ENCODE measurements at regions not wholly inside any gene's neighbourhood (a gene's known extent, or its start where the extent isn't known, plus 50 kb on each side); places are given as distances from the start of the nearest gene placed in this dataset.
"Not testable (repeated sequence)": the region's sequence is repeated elsewhere in the genome, so short reads cannot be mapped to it uniquely, and the experiment has no call there.

DNA sequence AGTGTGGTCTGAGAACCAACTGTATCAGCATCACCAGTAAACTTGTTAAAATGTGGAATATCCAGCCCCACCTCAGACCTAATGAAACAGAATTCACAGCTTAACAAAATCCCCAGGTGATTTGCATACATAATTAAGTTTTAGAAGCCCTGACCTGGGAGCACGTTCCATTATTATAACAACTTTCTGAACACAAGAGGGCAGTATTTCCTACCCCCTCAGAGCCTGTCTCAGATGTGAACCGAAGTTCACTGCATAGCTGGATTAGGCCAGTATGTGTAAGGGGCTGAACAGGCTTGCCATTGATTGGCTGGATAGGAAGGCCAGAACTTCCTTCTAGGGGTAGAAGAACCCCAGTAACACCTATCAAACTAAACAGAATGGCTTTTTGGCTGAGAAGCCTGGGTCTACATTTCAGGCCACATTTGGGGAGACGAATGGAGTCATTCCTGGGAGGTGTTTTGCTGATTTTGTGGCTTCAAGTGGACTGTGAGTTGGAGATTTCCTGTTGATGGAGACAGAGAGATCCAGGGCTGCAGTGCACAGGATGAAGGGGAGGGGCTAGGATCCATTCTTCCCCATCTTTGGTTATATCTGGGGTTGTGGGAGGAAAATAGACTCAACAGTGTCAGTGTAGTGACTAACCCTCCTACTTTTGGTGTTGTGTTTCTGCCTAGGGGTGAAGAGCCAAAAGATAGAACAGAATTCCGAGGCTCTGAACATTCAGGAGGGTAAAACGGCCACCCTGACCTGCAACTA, 94.7 kb upstream of the OR4E1 start:
- H3K27ac ChIP-seq, result no peak overlapping the region
- H3K4me3 ChIP-seq, result no peak overlapping the region
- TF ChIP-seq, protein P1, sequence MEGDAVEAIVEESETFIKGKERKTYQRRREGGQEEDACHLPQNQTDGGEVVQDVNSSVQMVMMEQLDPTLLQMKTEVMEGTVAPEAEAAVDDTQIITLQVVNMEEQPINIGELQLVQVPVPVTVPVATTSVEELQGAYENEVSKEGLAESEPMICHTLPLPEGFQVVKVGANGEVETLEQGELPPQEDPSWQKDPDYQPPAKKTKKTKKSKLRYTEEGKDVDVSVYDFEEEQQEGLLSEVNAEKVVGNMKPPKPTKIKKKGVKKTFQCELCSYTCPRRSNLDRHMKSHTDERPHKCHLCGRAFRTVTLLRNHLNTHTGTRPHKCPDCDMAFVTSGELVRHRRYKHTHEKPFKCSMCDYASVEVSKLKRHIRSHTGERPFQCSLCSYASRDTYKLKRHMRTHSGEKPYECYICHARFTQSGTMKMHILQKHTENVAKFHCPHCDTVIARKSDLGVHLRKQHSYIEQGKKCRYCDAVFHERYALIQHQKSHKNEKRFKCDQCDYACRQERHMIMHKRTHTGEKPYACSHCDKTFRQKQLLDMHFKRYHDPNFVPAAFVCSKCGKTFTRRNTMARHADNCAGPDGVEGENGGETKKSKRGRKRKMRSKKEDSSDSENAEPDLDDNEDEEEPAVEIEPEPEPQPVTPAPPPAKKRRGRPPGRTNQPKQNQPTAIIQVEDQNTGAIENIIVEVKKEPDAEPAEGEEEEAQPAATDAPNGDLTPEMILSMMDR (IDR thresholded peaks at IDR 0.05), result no peak
- no peak for DNase-seq (ENCODE audit: low spot score)

DNA sequence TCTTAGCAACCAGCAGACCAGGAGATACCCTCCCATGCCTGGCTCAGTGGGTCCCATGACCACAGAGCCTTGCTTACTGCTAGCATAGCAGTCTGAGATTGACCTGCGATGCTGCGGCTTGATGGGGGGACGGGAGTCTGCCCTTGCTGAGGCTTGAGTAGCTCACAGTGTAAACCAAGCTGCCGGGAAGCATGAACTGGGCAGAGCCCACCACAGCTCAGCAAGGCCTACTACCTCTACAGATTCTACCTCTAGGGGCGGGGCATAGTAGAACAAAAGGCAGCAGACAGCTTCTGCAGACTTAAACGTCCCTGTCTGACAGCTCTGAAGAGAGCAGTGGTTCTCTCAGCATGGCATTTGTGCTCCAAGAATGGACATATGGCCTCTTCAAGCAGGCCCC, 86.7 kb upstream of the OR4E1 start:
- H3K27ac ChIP-seq; H3K4me3 ChIP-seq; DNase-seq (ENCODE audit: low spot score): not testable (repeated sequence)

DNA sequence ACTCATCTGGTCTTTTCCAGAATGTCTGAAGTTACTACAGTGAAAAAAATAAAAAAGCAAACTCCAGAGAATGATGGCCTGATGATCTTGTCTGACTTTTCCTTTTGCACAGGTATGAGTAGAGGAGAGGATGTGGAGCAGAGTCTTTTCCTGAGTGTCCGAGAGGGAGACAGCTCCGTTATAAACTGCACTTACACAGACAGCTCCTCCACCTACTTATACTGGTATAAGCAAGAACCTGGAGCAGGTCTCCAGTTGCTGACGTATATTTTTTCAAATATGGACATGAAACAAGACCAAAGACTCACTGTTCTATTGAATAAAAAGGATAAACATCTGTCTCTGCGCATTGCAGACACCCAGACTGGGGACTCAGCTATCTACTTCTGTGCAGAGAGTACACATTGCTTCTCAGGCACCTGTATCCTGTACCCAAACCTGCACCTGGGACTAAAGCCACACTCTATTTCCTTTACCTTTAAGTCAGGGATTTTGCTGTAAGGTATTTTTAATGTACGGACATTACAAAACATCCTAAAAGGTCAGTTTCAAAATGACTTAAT, 75.8 kb upstream of the OR4E1 start:
- DNase-seq (ENCODE audit: low spot score), result no peak
- no peak overlapping the region for H3K27ac ChIP-seq
- TF ChIP-seq, protein P1 (IDR thresholded peaks at IDR 0.05), result no peak
- H3K4me3 ChIP-seq, result no peak overlapping the region

DNA sequence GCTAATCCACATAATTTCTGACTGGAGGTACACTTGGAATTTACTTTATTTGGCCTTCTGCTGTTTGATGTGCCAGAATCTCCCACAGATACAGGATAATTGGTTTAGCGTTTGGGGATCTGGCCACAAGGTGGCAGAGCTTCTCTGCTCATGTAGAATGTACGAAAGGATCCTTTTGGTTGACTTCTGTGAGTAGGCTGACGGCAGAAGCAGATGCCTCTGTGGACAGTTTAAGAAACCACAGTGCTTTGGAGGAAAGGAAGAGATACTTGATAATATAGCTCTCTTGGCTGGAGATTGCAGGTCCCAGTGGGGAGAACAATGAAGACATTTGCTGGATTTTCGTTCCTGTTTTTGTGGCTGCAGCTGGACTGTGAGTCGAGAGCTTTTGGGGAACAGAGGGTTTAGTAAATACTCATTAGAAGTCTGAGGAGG, 75.3 kb upstream of the OR4E1 start:
- Histone ChIP-seq H3K4me3 (no peak overlapping the region), H3K27ac (no peak overlapping the region)
- DNase-seq (ENCODE audit: low spot score), result no peak
- TF ChIP-seq, protein P1 (IDR thresholded peaks at IDR 0.05), result no peak

DNA sequence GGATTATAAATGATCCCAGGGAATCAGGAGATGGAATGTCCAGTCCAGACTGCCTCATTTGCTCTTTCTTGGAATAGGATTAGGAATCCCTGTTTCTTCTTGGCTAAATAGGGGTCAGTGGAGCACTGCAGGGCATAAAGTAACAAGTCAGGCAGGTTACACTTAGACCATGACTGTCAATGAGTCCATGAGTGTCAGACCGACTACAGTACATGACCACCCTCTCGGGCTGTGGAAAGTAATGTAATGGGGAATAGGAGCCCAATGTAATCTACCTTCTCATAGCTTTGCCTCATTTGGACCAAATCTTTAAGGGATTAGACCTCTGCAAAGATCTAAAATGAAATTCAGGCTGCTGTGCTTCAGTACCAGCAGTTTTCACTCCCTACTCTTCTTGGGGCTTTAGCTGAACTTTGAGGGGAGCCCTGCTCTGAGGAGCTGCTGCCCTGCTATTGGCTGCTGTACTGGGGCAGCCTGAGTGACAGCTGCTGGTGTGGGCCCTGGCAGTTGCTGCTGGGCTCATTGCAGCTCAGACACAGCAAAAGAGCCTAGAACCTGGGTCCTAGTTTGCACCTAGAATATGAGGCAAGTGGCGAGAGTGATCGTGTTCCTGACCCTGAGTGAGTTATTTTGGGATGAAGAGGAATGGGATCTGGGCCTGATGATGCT, 62.2 kb upstream of the OR4E1 start:
- TF ChIP-seq, protein P1 (IDR thresholded peaks at IDR 0.05), result no peak
- H3K4me3 ChIP-seq, result no peak overlapping the region
- DNase-seq (ENCODE audit: low spot score), result no peak
- H3K27ac ChIP-seq, result no peak overlapping the region

DNA sequence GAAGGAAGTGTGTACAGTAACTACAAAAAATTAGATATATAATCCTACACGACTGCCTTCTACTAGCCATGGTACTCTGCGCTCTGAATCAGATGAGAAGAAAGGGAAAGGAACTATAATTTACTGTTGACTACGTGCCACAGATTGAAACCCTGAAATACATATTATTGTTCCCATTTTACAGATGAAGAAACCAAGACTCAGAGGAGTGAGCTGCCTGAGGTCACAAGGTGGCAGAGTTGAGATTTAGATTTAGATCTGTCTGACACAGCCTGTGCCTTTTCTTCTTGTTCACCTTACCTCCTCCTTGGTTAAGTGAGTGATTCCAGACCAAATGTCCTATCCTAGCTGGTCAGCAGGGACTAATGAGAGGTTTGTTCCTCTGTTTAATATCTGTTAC, 61.6 kb upstream of the OR4E1 start:
- DNase-seq (ENCODE audit: low spot score), result no peak
- Histone ChIP-seq H3K27ac (no peak overlapping the region), H3K4me3 (no peak overlapping the region)
- TF ChIP-seq, protein P1 (IDR thresholded peaks at IDR 0.05), result no peak

DNA sequence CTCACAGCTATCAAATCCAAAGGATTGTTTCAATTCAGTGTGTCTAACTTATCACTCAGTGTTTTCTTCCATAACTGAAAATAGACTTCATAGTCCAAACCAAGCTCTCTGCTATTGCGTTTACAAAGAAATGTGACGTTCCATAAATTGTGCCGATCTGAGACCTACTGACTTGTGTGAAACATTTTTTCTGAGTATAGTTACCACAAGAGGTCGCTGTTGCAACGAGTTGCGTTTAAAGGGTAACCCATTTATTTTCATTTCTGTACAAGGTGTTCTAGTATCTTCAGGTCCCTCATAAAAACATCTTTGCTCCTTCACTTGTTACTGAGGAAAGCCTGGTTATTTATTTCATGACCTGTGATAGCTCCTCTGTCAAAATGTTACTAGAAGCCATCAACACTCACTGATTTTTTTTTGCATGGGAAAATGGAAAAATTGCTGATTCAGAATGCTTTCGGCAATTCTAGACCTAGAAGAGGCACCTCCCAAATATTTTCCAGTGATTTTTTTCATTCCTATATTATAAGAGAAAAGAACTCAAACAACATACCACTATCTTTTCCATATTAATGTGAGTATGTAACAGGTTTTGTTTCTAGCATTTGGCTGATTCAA, 60.9 kb upstream of the OR4E1 start:
- no peak for DNase-seq (ENCODE audit: low spot score)
- Histone ChIP-seq H3K27ac (no peak overlapping the region), H3K4me3 (no peak overlapping the region)
- TF ChIP-seq, protein P1 (IDR thresholded peaks at IDR 0.05), result no peak
